K562 (cell line): ENCODE measurements at regions not wholly inside any gene's neighbourhood (a gene's known extent, or its start where the extent isn't known, plus 50 kb on each side); places are given as distances from the start of the nearest gene placed in this dataset.

ENCODE experiments used
- ATAC-seq: fragments of 200-7000 bp; cut with Tn5 transposase; 3 replicates; pipeline ENCODE4 v1.9.1; 2020; ENCODE audit warnings: moderate library complexity
- BruUV-seq: library from RNA; stranded (reverse); fragments of 400-500 nt; replicated peaks from 2 replicates; lab custom pipeline; 2021; lab: Mats Ljungman, UMichigan
- CTCF ChIA-PET: fragments of 300-600 bp; formaldehyde crosslinking; extraction: SDS; loops from one replicate; lab custom pipeline; 2021; ENCODE audit warnings: low intra/inter-chr PET ratio; lab: Yijun Ruan, JAX
- POLR2A ChIA-PET: fragments of 300-600, 350-650 bp; sonication (Branson Sonifier 250); formaldehyde crosslinking; extraction: SDS; loops from one replicate; lab custom pipeline; 2021; ENCODE audit warnings: antibody characterized with exemption, inconsistent platforms; lab: Yijun Ruan, JAX
- DNase-seq, 4 experiments: peaks; one replicate each; pipeline versions ENCODE4 v3.0.0 to v3.0.0-alpha.2; 2011 to 2018; ENCODE audit warnings: low spot score in 3 of 4, mixed read lengths in 3 of 4; ENCODE audit errors: extremely low read depth in 1 of 4
- FAIRE-seq: peaks from 2 replicates; lab custom pipeline; 2011; peaks lifted over from hg19 to GRCh38; lab: Jason Lieb, UNC
- H2AFZ ChIP-seq: 2 replicates; pipeline ENCODE4 v1.6.0; 2011; ENCODE audit warnings: low read depth, low read length, control low read depth, inconsistent platforms
- H3K27ac ChIP-seq: fragments of 200-600 bp; 3 replicates; pipeline ENCODE4 v1.8.0; 2011; ENCODE audit warnings: low read depth, mild to moderate bottlenecking, control low read depth, inconsistent platforms, low read length, moderate library complexity, mixed read lengths; ENCODE audit errors: extremely low read depth
- H3K27me3 ChIP-seq, 2 experiments: fragments of 300-600 bp in 1 of 2; 2 replicates in 1 of 2; 3 replicates in 1 of 2; pipeline versions ENCODE4 v1.6.0 to v1.8.0; 2011; ENCODE audit warnings: inconsistent platforms in 2 of 2, low read length in 2 of 2, mild to moderate bottlenecking in 1 of 2, mixed read lengths in 1 of 2, moderate library complexity in 1 of 2; ENCODE audit not compliant: control insufficient read depth in 2 of 2, insufficient read depth in 2 of 2
- H3K36me3 ChIP-seq: fragments of 300-600 bp; 3 replicates; pipeline ENCODE4 v1.8.0; 2011; ENCODE audit warnings: mild to moderate bottlenecking, low read length, inconsistent platforms; ENCODE audit not compliant: control insufficient read depth, insufficient read depth
- H3K4me1 ChIP-seq, 2 experiments: fragments of 200-600 bp in 1 of 2; replicated peaks in 1 of 2; 2 replicates in 1 of 2; 3 replicates in 1 of 2; pipeline versions ENCODE4 v1.5.1 to v1.8.0; 2011; ENCODE audit warnings: inconsistent platforms in 2 of 2, low read length in 2 of 2, mild to moderate bottlenecking in 1 of 2, mixed read lengths in 1 of 2, moderate library complexity in 1 of 2; ENCODE audit not compliant: control insufficient read depth in 2 of 2, insufficient read depth in 2 of 2
- H3K4me2 ChIP-seq: 2 replicates; pipeline ENCODE4 v1.6.1; 2011; ENCODE audit warnings: low read length, control low read depth, inconsistent platforms, mixed read lengths; ENCODE audit not compliant: insufficient read depth
- H3K4me3 ChIP-seq: fragments of 200-600 bp; sonication (generic), shearing (Covaris generic); 2 replicates; pipeline ENCODE4 v1.5.1; 2016; ENCODE audit warnings: control low read depth, inconsistent platforms
- H3K79me2 ChIP-seq: fragments of 200-600 bp; 3 replicates; pipeline ENCODE4 v1.8.0; 2011; ENCODE audit warnings: low read length, inconsistent platforms; ENCODE audit not compliant: control insufficient read depth, insufficient read depth
- H3K9ac ChIP-seq, 2 experiments: 2 replicates each; pipeline versions ENCODE4 v1.6.0 to v1.6.1; 2011; ENCODE audit warnings: low read depth in 2 of 2, low read length in 2 of 2, control low read depth in 1 of 2, inconsistent platforms in 1 of 2, mild to moderate bottlenecking in 1 of 2, mixed read lengths in 1 of 2; ENCODE audit not compliant: insufficient read depth in 1 of 2
- H3K9me1 ChIP-seq: one replicate; pipeline ENCODE4 v1.6.0; 2011; ENCODE audit warnings: inconsistent platforms, mild to moderate bottlenecking, low read length, moderate library complexity; ENCODE audit not compliant: control insufficient read depth, insufficient read depth
- H3K9me3 ChIP-seq: replicated peaks from 2 replicates; pipeline ENCODE4 v1.5.1; 2011; ENCODE audit warnings: low read depth, low read length, inconsistent platforms; ENCODE audit not compliant: control insufficient read depth, insufficient read depth
- H4K20me1 ChIP-seq: replicated peaks from 2 replicates; pipeline ENCODE4 v1.6.1; 2011; ENCODE audit warnings: low read length, inconsistent platforms, mixed read lengths; ENCODE audit not compliant: control insufficient read depth, insufficient read depth
- CHD2 ChIP-seq: IDR thresholded peaks from 2 replicates; pipeline ENCODE4 v1.6.1; 2011; ENCODE audit warnings: low read depth, low read length
- CSDE1 ChIP-seq, 2 experiments: fragments of 450-650 bp; IDR thresholded peaks; 2 replicates each; pipeline ENCODE4 v1.6.1; 2016; ENCODE audit warnings: mild to moderate bottlenecking in 1 of 2
- KDM2B ChIP-seq: fragments of 250-450 bp; sonication (Bioruptor Pico); IDR thresholded peaks from 2 replicates; pipeline ENCODE4 v1.8.0; 2021; ENCODE audit warnings: mild to moderate bottlenecking, moderate library complexity
- RREB1 ChIP-seq: fragments of 250-450 bp; sonication (Bioruptor Pico); IDR thresholded peaks from 2 replicates; pipeline ENCODE4 v1.4.0; 2020
- SUPT5H ChIP-seq: fragments of 450-650 bp; IDR thresholded peaks from 2 replicates; pipeline ENCODE4 v1.6.1; 2016
- ZNF12 ChIP-seq: sonication (generic); formaldehyde crosslinking; IDR thresholded peaks from 2 replicates; pipeline ENCODE4 v1.4.0; 2020; ENCODE audit warnings: mild to moderate bottlenecking, missing genetic modification reagents
- ZNF133 ChIP-seq: fragments of 250-450 bp; sonication (Bioruptor Pico); IDR thresholded peaks from 2 replicates; pipeline ENCODE4 v1.4.0; 2020; ENCODE audit warnings: mild to moderate bottlenecking
- WGBS: fragments of 100-300 bp; shearing (Covaris generic); methylation state at CpG from one replicate; pipeline ENCODE4 v1.1.6; 2016; ENCODE audit warnings: low coverage, mixed read lengths; ENCODE audit not compliant: insufficient coverage; ENCODE audit errors: missing lambda C conversion rate; 5-methylcytosine and 5-hydroxymethylcytosine counted together
- in situ Hi-C: fragments of 300-500 bp; cut with MboI; formaldehyde crosslinking; loops from 4 replicates; pipeline ENCODE4 v1.15.0; 2018; ENCODE audit warnings: inconsistent platforms, mixed read lengths
- intact Hi-C: fragments of 100-400 bp; cut with micrococcal nuclease; formaldehyde crosslinking; loops from 2 replicates; pipeline ENCODE4 v1.14.2; 2022

GRCh38 chr7:7018290-7018689 lies 164.1 kb upstream of the C1GALT1 start:
- Histone ChIP-seq H3K4me2 (no peak overlapping the region), H2AFZ (no peak overlapping the region), H3K9me3 (no peaks in the 10 kb centered on the region), H3K9me1 (no peaks in the 10 kb centered on the region), H3K4me3 (no peak overlapping the region), H3K9ac (no peak overlapping the region), H4K20me1 (no peaks in the 10 kb centered on the region), H3K36me3 (no peaks in the 10 kb centered on the region), H3K4me1 (no peaks in the 10 kb centered on the region), H3K27ac (no peak overlapping the region), H3K79me2 (no peaks in the 10 kb centered on the region), H3K27me3 (no peaks in the 10 kb centered on the region)
- no peak for ATAC-seq
- TF ChIP-seq ZNF133 (CRISPR knock-in tag) (no peak), CHD2 (no peak), RREB1 (CRISPR knock-in tag) (no peak), SUPT5H (no peak), ZNF12 (CRISPR knock-in tag) (no peak), KDM2B (CRISPR knock-in tag) (no peak), CSDE1 (IDR thresholded peaks at IDR 0.05) (no peak)
- POLR2A ChIA-PET = interaction anchor here (1.0 kb wide), 1 partner anchor 14 kb away, joined by 3 read pairs; no protein-coding TSS in a partner anchor
- in situ Hi-C loops (no loop called here), intact Hi-C loops (no loop called here)
- no TSS peak for BruUV-seq
- FAIRE-seq = no peak
- no peak for DNase-seq
- 33% methylated on average over 1 of the region's 1 CpG for WGBS
- CTCF ChIA-PET = no interaction called here
